Panc1 (cell line): ENCODE measurements at regions not wholly inside any gene's neighbourhood (a gene's known extent, or its start where the extent isn't known, plus 50 kb on each side); places are given as distances from the start of the nearest gene placed in this dataset.

Source experiments
- ATAC-seq: fragments of 200-7000 bp; cut with Tn5 transposase; 2 replicates; pipeline ENCODE4 v1.9.1; 2020; ENCODE audit warnings: mild to moderate bottlenecking, moderate library complexity
- BruUV-seq: library from RNA; stranded (reverse); fragments of 400-500 nt; replicated peaks from 2 replicates; lab custom pipeline; 2021; lab: Mats Ljungman, UMichigan
- CTCF ChIA-PET: fragments of 300-600 bp; sonication (Branson Sonifier 250); formaldehyde crosslinking; loops from one replicate; lab custom pipeline; 2022; ENCODE audit warnings: antibody characterized with exemption; lab: Charles Lee
- POLR2A ChIA-PET: fragments of 300-600 bp; sonication (Branson Sonifier 250); formaldehyde crosslinking; loops from one replicate; lab custom pipeline; 2022; ENCODE audit warnings: antibody characterized with exemption; lab: Charles Lee
- DNase-seq: peaks from one replicate; pipeline ENCODE4 v3.0.0-alpha.2; 2010; ENCODE audit warnings: low read depth, low spot score
- H3K27ac ChIP-seq: 2 replicates; pipeline ENCODE4 v1.5.1; 2011; ENCODE audit warnings: mild to moderate bottlenecking, low read length, inconsistent platforms
- H3K27me3 ChIP-seq: fragments of 200-500 bp; sonication (Bioruptor generic); 2 replicates; pipeline ENCODE4 v1.6.0; 2014; ENCODE audit warnings: low read length, inconsistent platforms; ENCODE audit not compliant: control insufficient read depth, insufficient read depth
- H3K36me3 ChIP-seq: fragments of 200-500 bp; sonication (Bioruptor generic); 2 replicates; pipeline ENCODE4 v1.5.1; 2014; ENCODE audit warnings: inconsistent platforms, mild to moderate bottlenecking, low read length, moderate library complexity; ENCODE audit not compliant: control insufficient read depth, insufficient read depth
- H3K4me1 ChIP-seq: 2 replicates; pipeline ENCODE4 v1.5.1; 2011; ENCODE audit warnings: inconsistent platforms, mild to moderate bottlenecking, low read length, moderate library complexity; ENCODE audit not compliant: control insufficient read depth, insufficient read depth
- H3K4me3 ChIP-seq, 2 experiments: 2 replicates each; pipeline ENCODE4 v1.5.1; 2011 to 2012; ENCODE audit warnings: low read depth in 2 of 2, low read length in 2 of 2, mild to moderate bottlenecking in 2 of 2, inconsistent platforms in 1 of 2, moderate library complexity in 1 of 2
- H3K9me3 ChIP-seq: fragments of 200-500 bp; sonication (Bioruptor generic); 2 replicates; pipeline ENCODE4 v1.5.1; 2014; ENCODE audit warnings: low read depth, mild to moderate bottlenecking, inconsistent platforms, low read length, moderate library complexity; ENCODE audit not compliant: control insufficient read depth, insufficient read depth
- CTCF ChIP-seq: fragments of 450-650 bp; IDR thresholded peaks from 2 replicates; pipeline ENCODE4 v1.5.1; 2017; ENCODE audit warnings: mild to moderate bottlenecking
- POLR2AphosphoS5 ChIP-seq: IDR thresholded peaks from 2 replicates; pipeline ENCODE4 v1.6.1; 2012; ENCODE audit warnings: mild to moderate bottlenecking, low read depth, low read length, moderate library complexity
- SIN3A ChIP-seq: IDR thresholded peaks from 2 replicates; pipeline ENCODE4 v1.6.1; 2012; ENCODE audit warnings: low read depth, mild to moderate bottlenecking, low read length, moderate library complexity, borderline replicate concordance; ENCODE audit not compliant: insufficient read depth
- TCF7L2 ChIP-seq: IDR thresholded peaks from 2 replicates; pipeline ENCODE4 v1.6.1; 2011; ENCODE audit warnings: mild to moderate bottlenecking, low read depth, low read length, inconsistent platforms
- in situ Hi-C: cut with HindIII; loops from 2 replicates; pipeline ENCODE4 v1.10.0; 2016; ENCODE audit warnings: low sequenced_read_pairs, low pct_unique_long_range_greater_than_20kb
- intact Hi-C: fragments of 100-400 bp; cut with micrococcal nuclease; formaldehyde crosslinking; loops from one replicate; pipeline ENCODE4 v1.10.0; 2022; ENCODE audit not compliant: unreplicated experiment
- TF ChIP-seq, protein P1 (sequence below), 2 experiments: IDR thresholded peaks; 2 replicates each; pipeline ENCODE4 v1.6.1; 2011 to 2012; ENCODE audit warnings: low read depth in 2 of 2, control low read depth in 1 of 2, low read length in 1 of 2, mild to moderate bottlenecking in 1 of 2, moderate library complexity in 1 of 2; ENCODE audit not compliant: insufficient read depth in 1 of 2

DNA sequence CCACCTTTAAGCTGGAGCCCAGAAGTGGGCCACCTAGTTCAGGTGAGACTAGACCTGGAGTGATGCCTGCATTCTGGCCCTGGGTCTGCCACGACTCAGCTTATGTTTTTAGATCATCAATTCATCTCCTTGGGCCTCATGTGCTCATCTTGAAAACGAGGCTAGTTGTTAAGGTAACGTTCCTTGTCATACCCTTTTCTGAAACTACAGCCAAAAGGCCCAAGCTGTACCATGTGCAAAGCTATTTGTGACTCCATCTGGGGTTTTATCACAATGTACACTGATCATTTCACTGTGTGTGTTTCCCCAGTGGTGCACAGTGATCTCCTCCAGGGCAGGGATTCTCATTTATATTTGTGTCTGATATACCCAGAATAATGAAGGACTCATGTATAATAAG, 138.4 kb upstream of the COPS8 start:
- Histone ChIP-seq H3K27me3 (0 out of 2 replicates have a peak, but pooled peaks cover 2% of the 10 kb centered on the region), H3K36me3 (no peaks in the 10 kb centered on the region), H3K4me1 (no peaks in the 10 kb centered on the region), H3K27ac (no peak overlapping the region), H3K9me3 (no peaks in the 10 kb centered on the region), H3K4me3 (no peak overlapping the region)
- CTCF ChIA-PET, result interaction anchor here (0.7 kb wide), 1 partner anchor 255 kb away, joined by 3 read pairs; no protein-coding TSS in a partner anchor
- in situ Hi-C loops, result no loop called here
- no TSS peak for BruUV-seq
- ATAC-seq (no peak), DNase-seq (no peak)
- POLR2A ChIA-PET, result no interaction called here
- intact Hi-C loops, result no loop called here
- TF ChIP-seq SIN3A, result no peak
- TF ChIP-seq, protein P1, sequence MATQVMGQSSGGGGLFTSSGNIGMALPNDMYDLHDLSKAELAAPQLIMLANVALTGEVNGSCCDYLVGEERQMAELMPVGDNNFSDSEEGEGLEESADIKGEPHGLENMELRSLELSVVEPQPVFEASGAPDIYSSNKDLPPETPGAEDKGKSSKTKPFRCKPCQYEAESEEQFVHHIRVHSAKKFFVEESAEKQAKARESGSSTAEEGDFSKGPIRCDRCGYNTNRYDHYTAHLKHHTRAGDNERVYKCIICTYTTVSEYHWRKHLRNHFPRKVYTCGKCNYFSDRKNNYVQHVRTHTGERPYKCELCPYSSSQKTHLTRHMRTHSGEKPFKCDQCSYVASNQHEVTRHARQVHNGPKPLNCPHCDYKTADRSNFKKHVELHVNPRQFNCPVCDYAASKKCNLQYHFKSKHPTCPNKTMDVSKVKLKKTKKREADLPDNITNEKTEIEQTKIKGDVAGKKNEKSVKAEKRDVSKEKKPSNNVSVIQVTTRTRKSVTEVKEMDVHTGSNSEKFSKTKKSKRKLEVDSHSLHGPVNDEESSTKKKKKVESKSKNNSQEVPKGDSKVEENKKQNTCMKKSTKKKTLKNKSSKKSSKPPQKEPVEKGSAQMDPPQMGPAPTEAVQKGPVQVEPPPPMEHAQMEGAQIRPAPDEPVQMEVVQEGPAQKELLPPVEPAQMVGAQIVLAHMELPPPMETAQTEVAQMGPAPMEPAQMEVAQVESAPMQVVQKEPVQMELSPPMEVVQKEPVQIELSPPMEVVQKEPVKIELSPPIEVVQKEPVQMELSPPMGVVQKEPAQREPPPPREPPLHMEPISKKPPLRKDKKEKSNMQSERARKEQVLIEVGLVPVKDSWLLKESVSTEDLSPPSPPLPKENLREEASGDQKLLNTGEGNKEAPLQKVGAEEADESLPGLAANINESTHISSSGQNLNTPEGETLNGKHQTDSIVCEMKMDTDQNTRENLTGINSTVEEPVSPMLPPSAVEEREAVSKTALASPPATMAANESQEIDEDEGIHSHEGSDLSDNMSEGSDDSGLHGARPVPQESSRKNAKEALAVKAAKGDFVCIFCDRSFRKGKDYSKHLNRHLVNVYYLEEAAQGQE (IDR thresholded peaks at IDR 0.05; ENCODE audit: insufficient read depth in 1 of 2, low read depth in 2 of 2, low read length in 1 of 2), result no peak
- TF ChIP-seq CTCF, result no peak
- TF ChIP-seq POLR2AphosphoS5, result no peak
- no peak for TF ChIP-seq TCF7L2

GRCh38 chr2:236947896-236948295, 137.8 kb upstream of the COPS8 start:
- in situ Hi-C loops (no loop called here), intact Hi-C loops (no loop called here)
- POLR2A ChIA-PET, result no interaction called here
- TF ChIP-seq POLR2AphosphoS5 (no peak), TCF7L2 (no peak), CTCF (no peak), SIN3A (no peak)
- TF ChIP-seq, protein P1 (IDR thresholded peaks at IDR 0.05; ENCODE audit: insufficient read depth in 1 of 2, low read depth in 2 of 2, low read length in 1 of 2), result no peak
- Histone ChIP-seq H3K36me3 (no peaks in the 10 kb centered on the region), H3K9me3 (no peaks in the 10 kb centered on the region), H3K27me3 (peaks cover 2% of the 10 kb centered on the region; the same call in 1 of the 2 replicates), H3K4me3 (no peak overlapping the region), H3K27ac (no peak overlapping the region), H3K4me1 (no peaks in the 10 kb centered on the region)
- DNase-seq (no peak), ATAC-seq (no peak)
- no TSS peak for BruUV-seq
- CTCF ChIA-PET, result interaction anchor here (0.7 kb wide), 1 partner anchor 256 kb away, joined by 3 read pairs; no protein-coding TSS in a partner anchor
